Neural progenitor cell (in vitro differentiated cells): ENCODE measurements at regions not wholly inside any gene's neighbourhood (a gene's known extent, or its start where the extent isn't known, plus 50 kb on each side); places are given as distances from the start of the nearest gene placed in this dataset.

Experiments
- CTCF ChIP-seq: fragments of 200-600 bp; sonication (generic); IDR thresholded peaks from 2 replicates; pipeline ENCODE4 v1.5.1; 2017; ENCODE audit warnings: antibody characterized with exemption, mild to moderate bottlenecking
- EZH2 ChIP-seq: fragments of 200-600 bp; sonication (generic); IDR thresholded peaks from 2 replicates; pipeline ENCODE4 v1.6.1; 2017; ENCODE audit warnings: antibody characterized with exemption, mild to moderate bottlenecking, moderate library complexity
- EZH2phosphoT487 ChIP-seq: fragments of 200-600 bp; sonication (generic); IDR thresholded peaks from 2 replicates; pipeline ENCODE4 v1.6.1; 2017; ENCODE audit warnings: antibody characterized with exemption

DNA sequence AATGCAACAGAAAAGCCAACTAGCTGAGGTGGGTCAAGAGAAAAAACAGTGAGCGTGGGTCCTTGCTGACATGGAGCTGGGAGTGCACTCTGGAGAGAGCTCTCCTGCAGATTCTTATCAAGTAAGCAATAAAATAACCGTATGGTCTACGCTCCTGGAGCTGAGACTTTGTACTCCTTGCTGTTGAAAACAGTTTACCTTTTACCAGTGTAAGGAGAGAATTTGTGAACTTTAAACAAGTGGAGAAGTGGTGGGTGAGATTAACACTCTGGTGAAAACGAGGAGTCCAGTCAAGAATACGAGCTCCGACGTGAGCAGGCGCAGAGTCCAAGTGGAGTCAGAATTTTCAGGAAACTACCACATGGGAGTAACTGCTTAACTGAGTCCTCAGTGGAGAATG is 156.1 kb upstream of the ERCC6L2 start:
- no peak for TF ChIP-seq CTCF
- TF ChIP-seq EZH2phosphoT487: no peak
- no peak for TF ChIP-seq EZH2
